Activated T-cell treated with anti-CD3 and anti-CD28 coated beads, Interleukin-2, amount 50 U/mL, for 4 hours (primary cell): ENCODE measurements at regions not wholly inside any gene's neighbourhood (a gene's known extent, or its start where the extent isn't known, plus 50 kb on each side); places are given as distances from the start of the nearest gene placed in this dataset.
"Not testable (repeated sequence)": the region's sequence is repeated elsewhere in the genome, so short reads cannot be mapped to it uniquely, and the experiment has no call there.

Source experiments
- ATAC-seq, 2 donors: fragments of 200-7000 bp; cut with Tn5 transposase; one replicate each; pipeline ENCODE4 v1.10.0; 2021
- DNase-seq: peaks from one replicate; pipeline ENCODE4 v3.0.0-alpha.2; 2020
- H3K27me3 Mint-ChIP-seq: one replicate; pipeline ENCODE4 v1.8.0; 2021; ENCODE audit warnings: low read depth, mixed read lengths
- H3K36me3 Mint-ChIP-seq: one replicate; pipeline ENCODE4 v1.8.0; 2022; ENCODE audit warnings: mixed read lengths; ENCODE audit not compliant: insufficient read depth
- H3K4me1 Mint-ChIP-seq: one replicate; pipeline ENCODE4 v1.8.0; 2021; ENCODE audit warnings: low read depth, mixed read lengths
- H3K4me3 Mint-ChIP-seq: one replicate; pipeline ENCODE4 v1.8.0; 2021; ENCODE audit warnings: mild to moderate bottlenecking, moderate library complexity, mixed read lengths
- H3K9me3 Mint-ChIP-seq: one replicate; pipeline ENCODE4 v1.8.0; 2021; ENCODE audit warnings: mixed read lengths

DNA sequence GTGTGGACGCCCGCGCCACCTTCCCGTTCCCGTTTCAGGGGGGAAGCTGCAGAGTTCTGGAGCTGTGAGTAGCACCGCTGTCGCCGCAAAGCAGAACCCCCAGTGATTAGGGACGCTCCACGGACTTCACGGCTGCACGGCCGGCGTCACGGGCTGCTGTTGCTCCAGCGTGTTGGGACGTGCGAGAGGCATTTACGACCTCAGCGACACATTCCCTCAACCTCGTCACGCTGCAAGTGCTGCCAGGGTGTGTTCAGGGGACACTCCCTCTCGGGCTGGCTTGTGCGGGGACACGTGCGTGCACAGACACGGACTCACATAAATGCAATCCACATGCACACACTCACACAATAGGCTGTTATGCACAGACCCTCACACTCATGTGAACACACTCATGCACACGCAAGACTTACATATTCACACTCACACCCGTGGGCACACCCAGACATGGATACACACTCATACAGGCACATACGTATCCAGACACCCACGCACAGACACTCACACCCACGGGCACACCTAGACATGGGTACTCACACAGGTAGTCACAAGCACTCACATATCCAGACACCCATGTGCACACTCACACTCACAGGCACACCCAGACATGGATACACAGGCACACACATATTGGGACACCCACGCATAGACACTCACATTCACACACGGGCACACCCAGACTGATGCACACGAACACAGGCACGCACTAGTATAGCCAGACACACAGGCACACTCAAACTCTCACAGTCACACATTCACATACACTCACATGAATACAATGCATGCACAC lies 198.0 kb upstream of the ZNF469 start:
- H3K9me3 Mint-ChIP-seq, H3K36me3 Mint-ChIP-seq, ATAC-seq, H3K27me3 Mint-ChIP-seq, H3K4me1 Mint-ChIP-seq, DNase-seq, H3K4me3 Mint-ChIP-seq: not testable (repeated sequence)

DNA sequence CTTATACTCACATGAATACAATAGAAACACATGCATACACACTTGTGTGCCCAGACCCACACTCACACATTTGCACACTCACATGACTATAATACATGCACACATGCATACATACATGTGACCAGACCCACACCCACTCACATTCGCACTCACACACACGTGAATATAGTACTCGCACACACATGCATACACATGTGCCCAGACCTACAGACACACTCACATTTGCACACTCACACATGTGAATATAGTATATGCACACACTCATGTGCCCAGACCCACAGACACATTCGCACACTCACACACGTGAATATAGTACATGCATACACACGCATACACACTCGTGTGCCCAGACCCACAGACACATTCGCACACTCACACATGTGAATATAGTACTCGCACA lies 197.4 kb upstream of the ZNF469 start:
- DNase-seq, H3K4me3 Mint-ChIP-seq, H3K27me3 Mint-ChIP-seq, H3K4me1 Mint-ChIP-seq, H3K36me3 Mint-ChIP-seq, H3K9me3 Mint-ChIP-seq, ATAC-seq: not testable (repeated sequence)

DNA sequence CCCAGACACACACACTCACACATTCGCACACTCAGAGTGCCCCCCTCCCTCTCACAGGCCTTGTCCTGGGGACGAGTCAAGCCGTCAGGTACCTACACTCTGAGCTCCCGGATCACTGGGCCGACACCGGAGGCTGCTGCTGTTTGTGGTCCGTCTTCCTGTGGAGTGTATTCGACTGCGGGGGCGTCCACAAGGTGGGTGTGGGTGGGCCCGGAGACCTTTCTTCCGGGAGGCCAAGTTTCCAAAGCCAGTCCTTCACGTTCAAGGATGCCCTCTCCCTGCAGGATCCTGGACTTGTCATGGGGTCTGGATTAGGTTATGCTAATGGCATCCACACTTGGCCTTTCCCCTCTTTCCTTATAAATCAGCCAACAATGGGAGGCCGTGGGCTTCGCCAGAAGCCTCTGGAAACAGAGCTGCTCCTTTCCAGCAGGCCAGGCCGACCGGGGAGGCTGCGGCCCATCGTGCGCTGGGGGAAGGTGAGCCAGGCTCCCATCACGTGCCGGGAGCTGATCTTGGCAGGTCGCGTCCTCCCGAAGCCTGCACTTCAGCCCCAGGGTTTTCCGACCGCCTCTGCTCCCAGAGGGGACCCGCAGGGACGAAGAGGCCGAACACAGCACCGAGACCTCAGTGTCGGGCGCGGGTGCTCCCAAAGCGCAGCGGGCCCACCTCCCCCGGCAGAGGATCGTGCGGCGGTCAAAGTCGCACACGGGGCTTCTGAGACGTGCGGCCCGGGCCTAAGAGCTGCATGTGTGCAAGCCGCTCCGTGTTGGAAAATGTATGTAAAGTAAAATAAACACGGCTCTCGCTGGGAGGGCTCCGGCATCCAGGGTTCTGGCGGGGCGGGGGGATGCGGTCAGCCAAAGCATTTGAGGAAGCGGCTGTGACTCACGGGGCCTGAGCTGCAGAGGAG lies 196.5 kb upstream of the ZNF469 start:
- not testable (repeated sequence) for H3K27me3 Mint-ChIP-seq, H3K4me3 Mint-ChIP-seq, H3K4me1 Mint-ChIP-seq, H3K36me3 Mint-ChIP-seq, ATAC-seq, DNase-seq, H3K9me3 Mint-ChIP-seq

DNA sequence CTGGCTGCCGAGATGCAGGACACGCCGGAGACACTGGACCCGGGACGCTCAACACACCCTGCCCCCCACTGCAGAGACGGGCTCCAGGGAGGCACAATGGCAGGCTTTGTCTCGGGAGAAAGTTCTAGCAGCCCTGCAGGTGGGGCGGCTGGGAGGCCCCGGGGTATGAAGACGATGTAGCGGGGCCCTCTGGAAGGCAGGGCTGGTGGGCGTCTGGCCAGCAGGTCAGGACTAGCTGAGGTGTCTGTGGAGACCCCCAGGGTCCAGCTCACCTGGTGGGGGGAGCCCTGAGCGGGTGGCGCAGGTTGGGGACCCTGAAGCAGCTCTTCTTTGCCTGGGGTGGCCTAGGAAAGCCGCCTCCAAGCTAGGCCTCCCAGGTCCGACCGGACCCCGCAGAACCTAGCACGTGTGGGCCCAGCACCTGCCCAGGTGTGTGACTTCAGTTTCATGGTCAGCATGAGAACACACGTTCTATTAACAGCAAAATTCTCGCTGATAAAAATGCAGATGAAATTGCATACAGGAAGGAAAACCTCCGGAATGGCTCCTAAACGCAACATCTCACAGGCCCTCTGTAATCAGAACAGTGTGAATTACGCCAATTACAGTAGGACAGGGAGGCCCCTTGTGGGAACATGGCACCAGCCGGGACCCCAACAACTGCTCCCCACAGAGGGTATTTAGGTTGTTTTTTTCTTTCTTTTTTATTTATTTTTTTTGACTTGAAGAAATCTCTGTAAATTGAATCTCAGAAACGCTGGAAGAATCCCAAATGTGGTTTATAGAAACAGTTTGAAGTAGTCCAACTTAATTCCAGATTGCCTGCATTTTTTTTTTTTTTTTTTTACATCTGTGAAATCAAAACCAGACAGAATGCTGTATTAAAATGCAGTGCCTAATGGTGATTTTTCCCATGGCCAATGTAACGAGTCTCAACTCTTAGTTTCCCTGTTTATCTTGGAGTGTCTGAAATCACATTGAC lies 195.6 kb upstream of the ZNF469 start:
- H3K27me3 Mint-ChIP-seq, DNase-seq, H3K4me3 Mint-ChIP-seq, H3K4me1 Mint-ChIP-seq, ATAC-seq, H3K9me3 Mint-ChIP-seq, H3K36me3 Mint-ChIP-seq: not testable (repeated sequence)

DNA sequence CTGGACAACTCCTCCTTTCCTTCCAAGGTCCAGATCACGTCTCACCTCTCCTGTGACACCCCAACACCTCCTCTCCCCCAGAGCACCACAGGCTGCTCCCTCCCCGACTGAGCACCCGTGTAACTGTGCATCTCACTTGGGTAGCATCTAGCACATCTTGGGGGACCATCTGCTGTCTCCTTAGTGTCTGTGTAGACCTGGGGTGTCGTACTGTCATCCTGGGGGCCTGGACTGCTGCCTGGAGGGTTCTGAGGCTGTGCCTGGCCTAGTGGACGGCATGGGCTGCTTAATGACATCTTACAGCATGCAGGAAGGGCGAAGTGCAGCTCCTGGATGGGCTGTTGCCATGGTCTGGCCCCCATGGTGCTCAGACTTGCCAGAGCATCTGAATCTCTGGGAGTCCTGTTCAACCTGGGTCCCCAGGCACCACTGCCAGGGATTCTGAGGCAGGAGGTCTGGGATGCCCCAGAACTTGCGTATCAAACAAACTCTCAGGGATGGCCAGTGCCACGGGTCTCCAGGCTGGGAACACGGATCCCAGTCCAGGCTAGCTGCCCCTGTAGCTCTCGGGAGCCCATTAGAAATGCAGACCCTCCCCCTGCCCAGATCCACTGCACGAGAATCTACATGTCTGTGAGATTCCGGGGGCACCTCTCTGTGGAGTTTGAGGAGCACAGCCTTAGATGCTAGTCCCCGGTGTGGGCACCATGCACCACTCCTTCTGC lies 194.4 kb upstream of the ZNF469 start:
- not testable (repeated sequence) for ATAC-seq, DNase-seq, H3K4me3 Mint-ChIP-seq, H3K9me3 Mint-ChIP-seq, H3K27me3 Mint-ChIP-seq, H3K36me3 Mint-ChIP-seq, H3K4me1 Mint-ChIP-seq

DNA sequence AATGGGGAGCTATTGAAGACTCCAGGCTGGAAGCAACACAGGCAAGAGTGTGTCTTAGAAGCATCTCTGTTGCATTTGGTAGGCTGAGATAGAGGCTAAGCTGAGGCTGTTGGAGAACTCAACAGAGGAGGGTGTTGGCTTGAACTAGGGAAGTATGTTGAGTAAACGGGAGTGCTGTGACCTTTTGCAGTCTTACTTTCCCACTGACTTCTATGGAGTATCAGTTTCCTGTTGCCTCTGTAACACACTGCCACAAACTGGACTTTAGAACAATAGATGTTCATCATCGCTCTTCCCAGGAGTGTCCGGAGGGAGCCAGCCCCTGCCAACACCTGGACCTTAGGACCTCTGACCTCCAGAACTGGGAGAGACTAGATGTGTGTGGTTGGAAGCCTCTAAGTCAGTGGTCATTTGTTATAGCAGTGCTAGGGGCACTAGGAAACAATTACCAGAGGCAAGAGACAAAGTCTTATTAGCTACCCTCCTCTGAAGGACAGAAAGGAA lies 192.1 kb upstream of the ZNF469 start:
- H3K9me3 Mint-ChIP-seq, H3K27me3 Mint-ChIP-seq, H3K36me3 Mint-ChIP-seq, H3K4me1 Mint-ChIP-seq, H3K4me3 Mint-ChIP-seq, ATAC-seq, DNase-seq: not testable (repeated sequence)

DNA sequence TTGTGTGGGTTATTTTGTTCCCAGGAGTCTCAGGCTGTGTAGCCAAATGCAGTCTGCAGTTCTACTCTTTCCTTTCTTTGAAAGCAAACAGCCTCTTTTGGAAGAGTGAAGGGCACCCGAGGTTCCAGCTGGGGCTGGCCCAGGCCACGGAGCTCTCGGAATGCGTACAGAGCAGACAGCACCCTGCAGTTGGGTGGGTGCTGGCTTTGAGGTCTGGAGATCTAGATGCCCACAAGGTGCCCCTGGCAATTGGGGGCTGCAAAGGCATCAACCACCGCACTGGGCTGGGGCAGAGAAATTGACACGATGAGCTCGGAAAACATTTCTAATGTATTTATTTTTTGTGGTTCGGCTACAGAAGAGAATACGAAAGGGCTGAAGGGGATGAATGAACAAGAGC lies 191.6 kb upstream of the ZNF469 start:
- not testable (repeated sequence) for H3K36me3 Mint-ChIP-seq, H3K27me3 Mint-ChIP-seq, H3K4me1 Mint-ChIP-seq, H3K9me3 Mint-ChIP-seq, H3K4me3 Mint-ChIP-seq, ATAC-seq, DNase-seq

DNA sequence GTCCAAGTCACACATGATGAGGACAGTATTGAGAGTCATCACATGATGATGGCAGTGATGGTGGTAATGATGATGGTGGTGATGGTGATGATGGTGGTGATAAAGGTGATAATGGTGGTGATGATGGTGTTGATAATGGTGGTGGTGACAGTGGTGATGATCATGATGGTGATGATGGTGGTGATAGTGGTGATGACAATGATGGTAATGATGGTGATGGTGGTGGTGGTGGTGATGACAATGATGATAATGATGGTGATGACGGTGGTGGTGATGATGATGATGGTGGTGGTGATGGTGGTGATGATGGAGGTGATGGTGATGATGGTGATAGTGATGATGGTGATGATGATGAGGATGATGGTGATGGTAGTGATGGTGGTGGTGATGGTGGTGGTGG lies 190.2 kb upstream of the ZNF469 start:
- H3K9me3 Mint-ChIP-seq, result peaks cover 5% of the 10 kb centered on the region
- ATAC-seq, result no peak
- no peak overlapping the region for H3K4me3 Mint-ChIP-seq
- peaks cover 6% of the 10 kb centered on the region for H3K27me3 Mint-ChIP-seq
- peaks cover 1% of the 10 kb centered on the region for H3K36me3 Mint-ChIP-seq
- DNase-seq, result no peak
- no peaks in the 10 kb centered on the region for H3K4me1 Mint-ChIP-seq

DNA sequence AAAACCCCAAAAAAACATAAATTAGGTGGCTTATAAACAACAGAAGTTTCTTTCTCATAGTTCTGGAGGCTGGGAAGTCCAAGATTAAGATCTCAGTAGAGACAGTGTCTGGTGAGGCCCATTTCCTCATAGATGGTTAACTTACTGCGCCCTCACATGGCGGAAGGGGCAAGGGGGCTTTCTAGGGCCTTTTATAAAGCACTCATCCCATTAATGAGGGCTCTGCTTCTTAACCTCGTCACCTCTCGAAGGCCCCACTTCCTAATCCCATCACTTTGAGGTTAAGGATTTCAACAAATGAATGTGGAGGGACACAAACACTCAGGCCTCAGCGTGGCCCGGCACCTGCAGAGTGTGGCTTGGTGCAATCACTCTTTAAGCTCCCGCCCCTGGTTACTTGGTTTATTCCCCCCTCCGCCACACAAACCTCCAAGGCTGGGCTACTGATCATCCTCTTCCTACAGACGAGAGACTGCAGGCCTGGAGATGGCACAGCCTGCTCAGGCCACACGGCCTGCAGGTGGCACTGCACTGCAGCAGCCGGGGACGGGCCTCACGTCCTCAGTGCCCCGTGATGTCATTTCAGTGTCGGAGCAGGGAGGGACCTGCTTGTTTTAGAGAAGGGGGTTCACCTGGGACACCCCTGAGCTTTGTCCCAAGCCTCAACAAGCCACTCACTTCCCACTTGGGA lies 188.9 kb upstream of the ZNF469 start:
- not testable (repeated sequence) for H3K27me3 Mint-ChIP-seq, H3K4me3 Mint-ChIP-seq, H3K9me3 Mint-ChIP-seq, DNase-seq, H3K36me3 Mint-ChIP-seq, H3K4me1 Mint-ChIP-seq
- ATAC-seq, result peak; percentile 73 to 82

DNA sequence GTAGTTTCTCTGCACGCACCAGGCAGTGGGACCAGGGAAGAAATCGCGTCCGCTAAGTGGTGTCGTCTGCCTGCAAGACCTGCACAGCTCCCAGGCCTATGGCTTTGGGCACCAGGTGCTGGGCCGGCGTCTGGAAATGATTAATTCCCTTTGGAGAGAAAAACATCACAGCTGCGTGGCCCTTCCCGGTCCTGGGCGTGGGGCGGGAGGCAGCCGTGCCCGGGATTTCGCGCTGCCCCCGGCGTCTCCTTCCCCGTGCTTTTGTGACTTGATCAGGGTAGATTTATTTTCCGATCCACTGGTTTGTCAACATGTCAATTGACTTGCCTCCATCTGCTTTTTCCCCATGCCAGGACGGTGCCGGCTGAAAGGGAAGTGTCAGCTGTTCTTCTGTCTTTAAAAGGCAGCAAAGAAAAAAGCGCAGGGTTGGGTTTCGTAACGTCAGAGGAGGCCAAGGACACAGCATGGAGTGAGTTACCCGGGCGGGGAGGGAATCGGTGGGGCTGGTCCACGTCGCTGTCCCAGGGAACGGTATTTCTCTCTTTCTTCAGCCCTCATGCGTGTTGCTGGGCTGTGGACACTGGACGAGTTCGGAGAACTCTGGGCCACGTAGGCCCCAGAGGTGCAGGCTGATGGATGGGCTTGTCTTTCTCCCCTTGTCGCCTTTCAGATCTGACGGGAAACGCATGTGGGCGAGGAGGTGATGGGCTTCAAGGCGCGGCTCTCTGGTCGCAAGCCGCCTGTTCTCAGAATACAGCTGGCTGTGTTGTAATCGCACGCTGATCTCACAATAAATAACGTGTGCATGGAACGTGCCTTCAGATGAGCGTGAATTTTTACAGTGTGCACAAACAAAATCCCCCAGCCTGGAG lies 188.1 kb upstream of the ZNF469 start:
- Mint-ChIP-seq H3K9me3 (peaks cover 5% of the 10 kb centered on the region), H3K4me3 (no peak overlapping the region), H3K36me3 (no peaks in the 10 kb centered on the region), H3K4me1 (no peaks in the 10 kb centered on the region), H3K27me3 (peaks cover 3% of the 10 kb centered on the region)
- DNase-seq, result no peak
- no peak for ATAC-seq

DNA sequence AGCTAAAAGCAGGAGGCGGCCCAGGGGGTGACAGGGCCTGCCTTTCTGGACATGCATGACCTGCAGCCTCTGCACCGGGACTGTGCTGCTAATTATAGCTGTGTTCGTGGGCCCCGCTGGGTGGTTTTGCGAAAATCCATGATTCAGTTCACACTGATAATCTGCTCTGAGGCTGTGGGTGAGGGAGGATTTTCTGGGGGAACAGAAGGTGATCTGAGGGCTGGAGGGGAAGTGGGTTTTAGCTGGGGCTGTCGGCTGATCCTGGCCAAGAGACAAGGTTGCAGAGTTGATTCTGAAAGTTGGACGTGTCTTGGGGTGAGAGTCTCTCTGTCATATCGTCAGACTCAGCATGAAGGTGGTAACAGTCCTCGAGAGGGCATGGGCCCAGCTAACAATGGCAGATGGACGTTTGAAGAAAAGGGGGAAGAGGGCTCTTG lies 187.5 kb upstream of the ZNF469 start:
- ATAC-seq (no peak), DNase-seq (no peak)
- H3K9me3 Mint-ChIP-seq, result peaks cover 5% of the 10 kb centered on the region

DNA sequence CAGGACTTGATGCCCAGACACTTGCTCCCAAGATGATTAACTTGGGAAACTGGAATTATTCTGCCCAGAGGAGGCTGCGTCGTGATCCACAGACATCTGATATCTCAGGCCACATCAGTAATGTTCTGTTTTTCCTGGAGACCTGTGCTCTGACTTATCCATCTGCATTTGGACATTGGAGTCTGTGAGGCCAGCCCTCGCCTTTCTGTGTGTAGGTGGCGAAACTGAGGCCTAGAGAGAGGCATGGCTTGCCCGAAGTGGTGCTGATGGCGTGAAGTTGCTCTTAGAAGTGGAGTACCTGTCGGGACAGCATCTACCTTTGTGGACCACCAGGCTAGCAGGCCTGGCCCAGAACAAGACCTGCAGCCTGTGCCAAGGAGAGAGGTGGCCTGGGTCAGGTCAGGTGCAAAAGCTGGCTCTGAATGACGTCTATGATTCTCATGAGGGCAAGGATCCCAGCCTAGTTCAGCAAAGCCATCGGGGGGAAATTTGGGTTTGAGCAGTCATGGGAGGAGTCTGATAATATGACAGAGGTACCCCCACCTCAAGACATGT lies 186.8 kb upstream of the ZNF469 start:
- Mint-ChIP-seq H3K36me3 (no peaks in the 10 kb centered on the region), H3K4me1 (no peaks in the 10 kb centered on the region), H3K27me3 (no peaks in the 10 kb centered on the region), H3K4me3 (no peak overlapping the region), H3K9me3 (peaks cover 5% of the 10 kb centered on the region)
- ATAC-seq (no peak), DNase-seq (no peak)

More for the DNA sequence above, 187.5 kb upstream of the ZNF469 start:
- Mint-ChIP-seq H3K27me3 (no peaks in the 10 kb centered on the region), H3K36me3 (no peaks in the 10 kb centered on the region), H3K4me3 (no peak overlapping the region), H3K4me1 (no peaks in the 10 kb centered on the region)
